ENCODE measurements at regions not wholly inside any gene's neighbourhood (a gene's known extent, or its start where the extent isn't known, plus 50 kb on each side); places are given as distances from the start of the nearest gene placed in this dataset.

- H3K4me3 ChIP-seq (ENCODE audit: low read depth, low read length) = no peak overlapping the region
- no peaks in the 10 kb centered on the region for H3K4me1 ChIP-seq
- no peak for DNase-seq
- TF ChIP-seq CTCF (IDR thresholded peaks at IDR 0.05; ENCODE audit: low read depth, low read length) = no peak
- H3K36me3 ChIP-seq = no peaks in the 10 kb centered on the region
- no peaks in the 10 kb centered on the region for H3K27me3 ChIP-seq
- no peaks in the 10 kb centered on the region for H3K9me3 ChIP-seq
Observed at GRCh38 chr4:14711259-14711658, 291.0 kb upstream of the CPEB2 start.

DNA sequence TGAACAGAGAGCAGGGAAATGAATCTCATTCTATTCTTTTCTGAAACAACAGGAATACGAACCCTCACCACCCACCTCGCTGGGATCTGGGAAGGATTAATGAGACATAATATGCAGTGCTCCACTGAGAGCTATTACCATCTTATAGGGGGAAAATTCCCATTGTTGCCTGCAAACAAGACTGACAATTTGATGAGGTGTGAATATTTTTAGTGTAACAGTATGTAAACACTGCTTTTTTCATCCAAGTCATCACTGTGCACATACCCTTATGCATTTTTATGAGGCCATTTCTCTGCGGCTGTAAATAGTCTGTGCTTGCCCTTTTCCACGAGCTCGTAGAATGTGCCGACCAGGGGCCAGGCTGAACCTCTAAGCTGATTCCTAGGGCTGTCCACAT, 285.6 kb upstream of the CPEB2 start:
- no peak for DNase-seq
- TF ChIP-seq CTCF (IDR thresholded peaks at IDR 0.05; ENCODE audit: low read depth, low read length) = no peak
- Histone ChIP-seq H3K4me1 (no peaks in the 10 kb centered on the region), H3K36me3 (no peaks in the 10 kb centered on the region), H3K27me3 (no peaks in the 10 kb centered on the region), H3K4me3 (ENCODE audit: low read depth, low read length) (no peak overlapping the region), H3K9me3 (no peaks in the 10 kb centered on the region)

- no peaks in the 10 kb centered on the region for H3K4me1 ChIP-seq
Observed at GRCh38 chr4:14719053-14719452, 283.2 kb upstream of the CPEB2 start.

GRCh38 chr4:14726441-14726840, 275.8 kb upstream of the CPEB2 start:
- Histone ChIP-seq H3K27me3 (no peaks in the 10 kb centered on the region), H3K36me3 (no peaks in the 10 kb centered on the region), H3K4me3 (ENCODE audit: low read depth, low read length) (no peak overlapping the region), H3K4me1 (no peaks in the 10 kb centered on the region), H3K9me3 (no peaks in the 10 kb centered on the region)
- TF ChIP-seq CTCF (IDR thresholded peaks at IDR 0.05; ENCODE audit: low read depth, low read length) = no peak
- DNase-seq = no peak

More at GRCh38 chr4:14719053-14719452, 283.2 kb upstream of the CPEB2 start:
- H3K36me3 ChIP-seq = no peaks in the 10 kb centered on the region
- DNase-seq = no peak
- no peaks in the 10 kb centered on the region for H3K9me3 ChIP-seq
- H3K27me3 ChIP-seq = no peaks in the 10 kb centered on the region
- H3K4me3 ChIP-seq (ENCODE audit: low read depth, low read length) = no peak overlapping the region
- TF ChIP-seq CTCF (IDR thresholded peaks at IDR 0.05; ENCODE audit: low read depth, low read length) = no peak

DNA sequence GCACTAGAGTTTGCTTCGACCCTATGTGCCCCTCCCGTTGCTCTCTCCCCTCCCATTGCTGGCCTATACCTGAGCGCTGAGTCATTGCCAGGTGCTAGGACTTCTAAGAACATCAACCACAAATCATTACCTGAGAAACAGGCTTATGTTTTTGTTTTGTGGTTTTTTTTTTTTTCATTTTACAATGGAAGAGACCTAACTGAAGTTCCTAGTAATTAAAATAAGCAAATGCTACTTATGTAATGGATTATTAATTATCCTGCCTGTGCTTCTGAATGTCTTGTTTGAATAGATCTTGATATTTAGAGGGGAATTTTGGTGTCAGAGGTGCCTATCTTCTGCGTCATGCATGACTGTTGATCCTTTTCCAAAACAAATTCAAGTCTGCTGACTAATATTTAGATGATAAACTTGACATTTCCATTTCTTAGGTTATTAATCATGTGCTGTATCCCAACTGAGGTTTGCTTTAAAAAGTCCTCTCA, 275.4 kb upstream of the CPEB2 start:
- no peak for DNase-seq
- H3K4me3 ChIP-seq (ENCODE audit: low read depth, low read length) = no peak overlapping the region
- H3K36me3 ChIP-seq = no peaks in the 10 kb centered on the region
- H3K4me1 ChIP-seq = no peaks in the 10 kb centered on the region
- TF ChIP-seq CTCF (IDR thresholded peaks at IDR 0.05; ENCODE audit: low read depth, low read length) = no peak
- no peaks in the 10 kb centered on the region for H3K9me3 ChIP-seq
- no peaks in the 10 kb centered on the region for H3K27me3 ChIP-seq

- no peaks in the 10 kb centered on the region for H3K36me3 ChIP-seq
- no peak overlapping the region for H3K4me3 ChIP-seq (ENCODE audit: low read depth, low read length)
- no peak for TF ChIP-seq CTCF (IDR thresholded peaks at IDR 0.05; ENCODE audit: low read depth, low read length)
- H3K4me1 ChIP-seq = no peaks in the 10 kb centered on the region
- H3K27me3 ChIP-seq = no peaks in the 10 kb centered on the region
- H3K9me3 ChIP-seq = no peaks in the 10 kb centered on the region
- no peak for DNase-seq
Observed at GRCh38 chr4:14729282-14730000, 272.8 kb upstream of the CPEB2 start.

Measured in BE2C (cell line).